ENCODE measurements at regions not wholly inside any gene's neighbourhood (a gene's known extent, or its start where the extent isn't known, plus 50 kb on each side); places are given as distances from the start of the nearest gene placed in this dataset.

- H3K27ac ChIP-seq = no peak overlapping the region
- no peak overlapping the region for H3K4me3 ChIP-seq
Measured at GRCh38 chr16:54370278-54371040, 83.9 kb upstream of the IRX3 start.

- H3K4me3 ChIP-seq = no peak overlapping the region
Measured at GRCh38 chr16:54369861-54370260, 83.3 kb upstream of the IRX3 start.

GRCh38 chr16:54366943-54367342 lies 80.4 kb upstream of the IRX3 start:
- Histone ChIP-seq H3K4me3 (no peak overlapping the region), H3K27ac (no peak overlapping the region)

More at GRCh38 chr16:54369861-54370260, 83.3 kb upstream of the IRX3 start:
- no peak overlapping the region for H3K27ac ChIP-seq

GRCh38 chr16:54365990-54366634 lies 79.5 kb upstream of the IRX3 start:
- Histone ChIP-seq H3K4me3 (no peak overlapping the region), H3K27ac (no peak overlapping the region)

- no peak overlapping the region for H3K27ac ChIP-seq
- H3K4me3 ChIP-seq = no peak overlapping the region
Measured at GRCh38 chr16:54363766-54364165, 77.2 kb upstream of the IRX3 start.

GRCh38 chr16:54362591-54363206 lies 76.1 kb upstream of the IRX3 start:
- no peak overlapping the region for H3K4me3 ChIP-seq
- H3K27ac ChIP-seq = no peak overlapping the region

- no peak overlapping the region for H3K4me3 ChIP-seq
Measured at GRCh38 chr16:54361246-54361645, 74.7 kb upstream of the IRX3 start.

GRCh38 chr16:54360681-54361080 lies 74.1 kb upstream of the IRX3 start:
- H3K4me3 ChIP-seq = no peak overlapping the region
- no peak overlapping the region for H3K27ac ChIP-seq

More at GRCh38 chr16:54361246-54361645, 74.7 kb upstream of the IRX3 start:
- H3K27ac ChIP-seq = no peak overlapping the region

GRCh38 chr16:54359555-54359954 lies 73.0 kb upstream of the IRX3 start:
- Histone ChIP-seq H3K27ac (no peak overlapping the region), H3K4me3 (no peak overlapping the region)

GRCh38 chr16:54359081-54359480 lies 72.5 kb upstream of the IRX3 start:
- H3K27ac ChIP-seq = no peak overlapping the region

GRCh38 chr16:54356391-54356790 lies 69.8 kb upstream of the IRX3 start:
- Histone ChIP-seq H3K4me3 (no peak overlapping the region), H3K27ac (no peak overlapping the region)

More at GRCh38 chr16:54359081-54359480, 72.5 kb upstream of the IRX3 start:
- no peak overlapping the region for H3K4me3 ChIP-seq

- H3K4me3 ChIP-seq = no peak overlapping the region
- no peak overlapping the region for H3K27ac ChIP-seq
Measured at GRCh38 chr16:54355251-54355650, 68.7 kb upstream of the IRX3 start.

GRCh38 chr16:54353097-54353496 lies 66.5 kb upstream of the IRX3 start:
- Histone ChIP-seq H3K27ac (no peak overlapping the region), H3K4me3 (no peak overlapping the region)

GRCh38 chr16:54351171-54351570 lies 64.6 kb upstream of the IRX3 start:
- H3K27ac ChIP-seq = no peak overlapping the region
- no peak overlapping the region for H3K4me3 ChIP-seq

- Histone ChIP-seq H3K4me3 (no peak overlapping the region), H3K27ac (no peak overlapping the region)
Measured at GRCh38 chr16:54347961-54348360, 61.4 kb upstream of the IRX3 start.

- no peak overlapping the region for H3K4me3 ChIP-seq
- H3K27ac ChIP-seq = no peak overlapping the region
Measured at GRCh38 chr16:54346041-54346440, 59.5 kb upstream of the IRX3 start.

GRCh38 chr16:54344646-54345630 lies 58.4 kb upstream of the IRX3 start:
- Histone ChIP-seq H3K4me3 (no peak overlapping the region), H3K27ac (no peak overlapping the region)

- no peak overlapping the region for H3K4me3 ChIP-seq
Measured at GRCh38 chr16:54342966-54343365, 56.4 kb upstream of the IRX3 start.

GRCh38 chr16:54341892-54342776 lies 55.5 kb upstream of the IRX3 start:
- Histone ChIP-seq H3K27ac (peak overlapping the region in 19 of 21 experiments; percentile 15 to 82 (median 58)), H3K4me3 (no peak overlapping the region)

More at GRCh38 chr16:54342966-54343365, 56.4 kb upstream of the IRX3 start:
- peak overlapping the region in 18 of 21 experiments; percentile 15 to 82 (median 59) for H3K27ac ChIP-seq

Data from skin epidermis (tissue), 12 donors.